ENCODE measurements at regions not wholly inside any gene's neighbourhood (a gene's known extent, or its start where the extent isn't known, plus 50 kb on each side); places are given as distances from the start of the nearest gene placed in this dataset.

GRCh38 chr18:22271030-22271429, 101.6 kb downstream of the GATA6 start:
- DNase-seq = no peak
- in situ Hi-C loops (cut with HindIII; ENCODE audit: low pct_ligation_motif_present, low pct_unique_long_range_greater_than_20kb, low sequenced_read_pairs) = no loop called here

DNA sequence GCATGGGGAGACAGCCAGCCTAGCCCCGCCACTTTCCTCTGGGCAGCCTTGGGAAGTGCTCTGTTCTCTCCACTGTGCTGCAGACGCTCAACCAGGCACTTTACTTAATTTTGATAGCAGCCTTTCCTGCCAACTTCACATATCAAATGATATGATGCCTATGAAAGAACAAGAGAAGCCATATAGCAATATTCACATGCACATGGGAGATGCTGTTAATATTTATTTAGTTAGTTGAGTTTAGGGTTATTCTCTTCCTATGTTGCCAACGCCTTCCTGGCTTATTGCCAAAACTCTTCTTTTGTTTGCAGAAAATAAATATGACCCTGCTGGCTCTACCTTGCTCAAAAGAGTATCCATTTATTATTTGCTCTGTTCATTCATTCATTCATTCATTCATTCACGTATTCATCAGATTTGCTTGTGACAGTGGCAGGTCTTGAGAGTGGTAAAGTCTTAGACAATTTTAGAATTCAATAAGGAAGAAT, 99.3 kb downstream of the GATA6 start:
- no peak for DNase-seq
- in situ Hi-C loops (cut with HindIII; ENCODE audit: low pct_ligation_motif_present, low pct_unique_long_range_greater_than_20kb, low sequenced_read_pairs) = no loop called here

DNA sequence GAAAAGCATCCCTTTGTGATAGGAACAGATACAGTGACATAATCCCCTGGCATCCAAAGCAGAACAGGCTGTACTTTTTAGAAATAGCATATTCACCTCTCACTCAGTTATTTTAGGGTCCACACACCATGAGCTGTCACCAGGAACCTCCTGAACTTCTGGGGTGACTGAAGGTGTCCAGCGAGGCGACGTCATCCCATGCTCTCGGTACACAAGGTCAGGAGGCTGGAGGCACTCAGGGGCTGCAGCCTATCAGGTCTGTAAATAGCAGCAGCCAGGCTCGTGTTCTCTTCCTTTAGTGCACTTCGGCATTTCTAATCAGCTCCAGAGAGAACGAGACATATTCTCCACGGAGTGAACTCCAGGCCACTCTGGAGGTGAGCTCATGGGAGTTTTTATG, 98.3 kb downstream of the GATA6 start:
- no peak for DNase-seq
- in situ Hi-C loops (cut with HindIII; ENCODE audit: low pct_ligation_motif_present, low pct_unique_long_range_greater_than_20kb, low sequenced_read_pairs) = no loop called here

DNA sequence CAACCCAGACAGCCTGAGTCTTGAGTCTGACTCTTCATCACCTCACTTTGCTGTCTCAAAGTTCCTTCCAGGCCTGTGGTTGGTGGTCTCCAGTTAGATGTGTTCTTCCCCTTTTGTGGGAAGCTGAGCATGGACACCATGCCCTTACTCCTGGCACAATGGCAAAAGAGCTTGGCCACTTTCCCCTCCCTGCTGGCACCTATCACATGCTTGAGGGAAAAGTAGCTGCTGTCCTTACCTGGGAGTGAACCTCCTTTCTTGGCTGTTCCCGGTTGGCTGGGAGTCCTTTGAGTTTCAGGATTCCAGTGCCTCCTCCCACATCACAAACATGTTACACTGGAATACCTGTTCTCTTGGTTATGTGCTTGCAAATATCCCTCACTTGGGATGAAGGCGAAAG, 97.8 kb downstream of the GATA6 start:
- in situ Hi-C loops (cut with HindIII; ENCODE audit: low pct_ligation_motif_present, low pct_unique_long_range_greater_than_20kb, low sequenced_read_pairs) = no loop called here
- DNase-seq = no peak

GRCh38 chr18:22265838-22266237, 96.4 kb downstream of the GATA6 start:
- in situ Hi-C loops (cut with HindIII; ENCODE audit: low pct_ligation_motif_present, low pct_unique_long_range_greater_than_20kb, low sequenced_read_pairs) = no loop called here
- no peak for DNase-seq

DNA sequence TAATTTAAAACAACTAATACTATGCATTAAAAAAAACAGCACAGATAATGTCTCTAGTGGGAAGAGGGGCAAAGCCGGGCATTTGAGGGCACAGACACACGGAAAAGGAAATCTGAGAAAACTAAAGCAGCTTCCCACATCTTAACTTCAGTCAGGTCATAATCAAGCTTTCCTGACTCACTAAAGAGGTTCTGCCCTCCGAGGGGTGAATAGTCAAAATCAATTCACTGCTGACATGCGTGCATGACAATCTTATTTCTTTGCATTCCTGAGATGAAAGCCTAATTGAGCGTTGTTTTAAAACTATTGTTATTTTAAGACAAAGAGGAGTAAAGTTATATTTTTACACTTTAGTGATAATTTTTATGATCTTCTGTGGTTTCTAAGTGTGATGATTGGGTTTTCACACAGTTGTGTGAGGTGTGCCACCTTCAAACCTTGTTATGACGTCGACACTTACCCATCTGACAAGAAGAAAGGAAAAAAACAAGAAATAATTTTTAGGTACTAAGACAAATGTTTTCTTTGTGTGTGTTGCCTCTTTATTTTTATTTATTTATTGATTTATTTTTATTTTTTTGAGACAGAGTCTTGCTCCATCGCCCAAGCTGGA, 90.9 kb downstream of the GATA6 start:
- DNase-seq = no peak
- in situ Hi-C loops (cut with HindIII; ENCODE audit: low pct_ligation_motif_present, low pct_unique_long_range_greater_than_20kb, low sequenced_read_pairs) = no loop called here

DNA sequence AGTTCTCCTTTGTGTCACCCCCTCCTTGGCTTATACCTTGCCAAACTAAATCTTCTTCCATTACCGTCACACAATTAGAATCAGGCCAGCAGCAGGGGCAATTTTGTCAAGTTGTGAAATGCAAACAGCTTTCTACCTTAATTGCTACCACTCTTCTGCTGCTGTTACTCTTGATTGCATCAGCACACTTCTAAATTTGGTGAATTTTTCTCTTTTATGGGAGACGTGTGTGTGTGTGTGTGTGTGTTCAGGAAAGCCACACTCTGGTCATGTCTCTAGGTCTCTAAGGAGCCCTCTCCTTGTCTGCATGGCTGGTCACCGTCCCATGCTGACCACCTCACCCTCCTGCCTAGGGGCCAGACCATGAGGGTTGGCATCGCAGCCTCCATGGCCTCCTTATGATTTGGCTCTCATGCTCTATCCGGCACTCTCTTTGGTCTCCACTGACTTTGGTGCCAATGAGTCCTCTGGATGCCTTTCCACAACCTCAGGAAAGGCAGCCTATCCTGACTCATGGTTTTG, 87.7 kb downstream of the GATA6 start:
- DNase-seq = no peak
- in situ Hi-C loops (cut with HindIII; ENCODE audit: low pct_ligation_motif_present, low pct_unique_long_range_greater_than_20kb, low sequenced_read_pairs) = no loop called here

- in situ Hi-C loops (cut with HindIII; ENCODE audit: low pct_ligation_motif_present, low pct_unique_long_range_greater_than_20kb, low sequenced_read_pairs) = no loop called here
- no peak for DNase-seq
Observed at GRCh38 chr18:22254088-22254487, 84.7 kb downstream of the GATA6 start.

DNA sequence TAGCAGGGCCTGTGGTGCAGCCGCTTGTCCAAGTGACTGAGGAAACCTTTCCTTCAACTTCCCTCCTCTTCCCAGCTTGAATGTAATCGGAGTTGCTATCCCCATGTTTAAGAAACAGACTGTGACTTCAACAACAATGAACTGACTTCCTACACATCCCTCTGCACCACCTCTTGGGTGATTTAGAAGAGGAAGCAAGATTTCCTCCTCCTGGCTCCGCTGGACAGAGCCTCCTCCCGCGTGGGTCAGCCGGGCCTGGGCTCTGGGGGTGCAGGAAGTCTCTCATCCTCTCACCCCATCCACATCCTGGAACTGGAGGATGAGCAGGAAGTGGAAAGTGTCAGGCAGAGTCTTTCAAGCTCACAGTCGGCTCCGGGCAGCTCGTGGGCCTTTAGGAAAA, 84.3 kb downstream of the GATA6 start:
- in situ Hi-C loops (cut with HindIII; ENCODE audit: low pct_ligation_motif_present, low pct_unique_long_range_greater_than_20kb, low sequenced_read_pairs) = no loop called here
- DNase-seq = no peak

GRCh38 chr18:22253156-22253555, 83.8 kb downstream of the GATA6 start:
- DNase-seq = no peak
- in situ Hi-C loops (cut with HindIII; ENCODE audit: low pct_ligation_motif_present, low pct_unique_long_range_greater_than_20kb, low sequenced_read_pairs) = no loop called here

Measured in ACHN (cell line).